Epithelial cell of esophagus (primary cell): ENCODE measurements at regions not wholly inside any gene's neighbourhood (a gene's known extent, or its start where the extent isn't known, plus 50 kb on each side); places are given as distances from the start of the nearest gene placed in this dataset.

Experiments used
- DNase-seq: peaks from one replicate; pipeline ENCODE4 v3.0.0; 2010; ENCODE audit warnings: low read depth
- H3K4me3 ChIP-seq: 2 replicates; pipeline ENCODE4 v1.5.1; 2011; ENCODE audit warnings: mild to moderate bottlenecking, low read length, control low read depth
- TF ChIP-seq, protein P1 (sequence below): IDR thresholded peaks from 2 replicates; pipeline ENCODE4 v1.5.1; 2011; ENCODE audit warnings: low read depth, mild to moderate bottlenecking, low read length, control low read depth, inconsistent platforms; ENCODE audit not compliant: insufficient read depth; ENCODE audit errors: missing control alignments

- H3K4me3 ChIP-seq = no peak overlapping the region
- TF ChIP-seq, protein P1, sequence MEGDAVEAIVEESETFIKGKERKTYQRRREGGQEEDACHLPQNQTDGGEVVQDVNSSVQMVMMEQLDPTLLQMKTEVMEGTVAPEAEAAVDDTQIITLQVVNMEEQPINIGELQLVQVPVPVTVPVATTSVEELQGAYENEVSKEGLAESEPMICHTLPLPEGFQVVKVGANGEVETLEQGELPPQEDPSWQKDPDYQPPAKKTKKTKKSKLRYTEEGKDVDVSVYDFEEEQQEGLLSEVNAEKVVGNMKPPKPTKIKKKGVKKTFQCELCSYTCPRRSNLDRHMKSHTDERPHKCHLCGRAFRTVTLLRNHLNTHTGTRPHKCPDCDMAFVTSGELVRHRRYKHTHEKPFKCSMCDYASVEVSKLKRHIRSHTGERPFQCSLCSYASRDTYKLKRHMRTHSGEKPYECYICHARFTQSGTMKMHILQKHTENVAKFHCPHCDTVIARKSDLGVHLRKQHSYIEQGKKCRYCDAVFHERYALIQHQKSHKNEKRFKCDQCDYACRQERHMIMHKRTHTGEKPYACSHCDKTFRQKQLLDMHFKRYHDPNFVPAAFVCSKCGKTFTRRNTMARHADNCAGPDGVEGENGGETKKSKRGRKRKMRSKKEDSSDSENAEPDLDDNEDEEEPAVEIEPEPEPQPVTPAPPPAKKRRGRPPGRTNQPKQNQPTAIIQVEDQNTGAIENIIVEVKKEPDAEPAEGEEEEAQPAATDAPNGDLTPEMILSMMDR = no peak
- DNase-seq = peak; percentile 79
Measured at GRCh38 chr10:118845776-118846175, 91.0 kb upstream of the CACUL1 start.

DNA sequence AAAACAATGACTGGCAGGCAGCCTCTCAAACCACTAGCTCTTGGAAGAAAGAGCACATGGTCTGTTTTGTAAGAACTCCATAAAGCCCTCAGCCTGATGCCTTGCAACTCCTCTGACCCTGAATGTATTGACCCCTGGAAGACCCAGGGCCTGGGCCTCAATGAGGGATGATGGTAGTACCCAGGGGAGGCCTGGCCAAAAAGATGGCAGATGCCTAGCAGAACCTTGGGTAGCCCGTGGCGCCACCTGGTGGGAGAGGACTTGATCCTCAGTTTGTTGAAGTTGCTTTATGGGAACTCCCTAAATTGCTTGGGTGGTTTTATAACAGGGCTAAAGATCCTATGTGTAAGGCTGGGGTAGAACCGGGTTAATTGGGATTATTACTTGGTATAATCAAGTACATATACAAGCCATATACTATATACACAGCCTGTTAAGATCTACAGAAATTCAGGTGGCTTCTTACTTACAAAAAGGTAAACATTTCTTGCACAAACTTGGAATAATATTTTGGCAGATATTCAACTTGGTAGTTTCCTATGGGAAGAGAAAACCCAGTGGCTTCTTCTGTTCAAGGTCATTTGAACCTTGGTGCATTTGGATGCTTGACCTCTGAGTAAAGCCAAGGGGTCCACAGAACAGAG lies 95.8 kb upstream of the CACUL1 start:
- no peak overlapping the region for H3K4me3 ChIP-seq
- TF ChIP-seq, protein P1 = peak; percentile 87
- DNase-seq = peak; percentile 79

GRCh38 chr10:118851062-118852035 lies 96.6 kb upstream of the CACUL1 start:
- H3K4me3 ChIP-seq = no peak overlapping the region
- TF ChIP-seq, protein P1 = no peak
- DNase-seq = peak; percentile 74

DNA sequence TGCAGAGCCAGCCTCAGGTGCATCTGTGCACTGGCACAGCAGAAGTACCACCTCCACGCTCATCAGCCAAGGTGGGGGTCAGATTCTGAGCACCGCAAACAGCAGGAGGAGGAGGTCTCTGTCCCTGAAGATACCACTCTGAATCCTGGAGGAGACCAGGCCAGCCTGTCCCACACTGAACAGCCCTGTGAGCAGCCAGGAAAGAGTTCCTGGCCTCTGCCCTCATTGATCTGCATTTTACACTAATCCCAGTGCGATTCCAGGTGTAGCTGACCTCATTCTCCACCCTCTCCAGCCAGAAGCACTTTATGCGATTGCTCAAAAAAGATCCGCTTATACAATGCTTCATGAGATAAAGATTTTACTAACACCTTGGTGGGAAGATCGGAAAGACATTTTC lies 99.1 kb upstream of the CACUL1 start:
- no peak for DNase-seq
- no peak overlapping the region for H3K4me3 ChIP-seq
- TF ChIP-seq, protein P1 = no peak

DNA sequence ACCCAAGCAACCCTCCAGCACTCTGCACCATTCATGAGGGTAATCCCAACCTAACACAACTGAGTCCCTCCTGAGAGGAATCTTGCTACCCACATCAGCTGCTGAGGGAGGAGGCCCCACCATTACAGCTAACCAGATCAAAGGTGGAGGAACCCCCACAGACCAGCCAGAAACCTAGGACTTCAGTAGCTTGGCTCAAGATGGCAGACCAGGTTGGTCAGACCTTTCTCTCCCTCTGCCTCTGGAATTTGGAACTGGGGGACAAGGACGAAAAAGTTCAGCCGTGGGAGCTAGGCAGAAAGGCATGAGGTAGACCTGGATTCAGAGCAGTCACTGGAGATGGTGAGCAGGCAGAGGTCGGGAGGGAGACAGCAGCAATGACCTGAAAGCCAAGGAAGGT lies 101.3 kb upstream of the CACUL1 start:
- no peak for DNase-seq
- TF ChIP-seq, protein P1 = no peak
- no peak overlapping the region for H3K4me3 ChIP-seq

- H3K4me3 ChIP-seq = no peak overlapping the region
- no peak for DNase-seq
- TF ChIP-seq, protein P1 = no peak
Measured at GRCh38 chr10:118865998-118866693, 111.4 kb upstream of the CACUL1 start.
